Epithelial cell of prostate (primary cell): ENCODE measurements at regions not wholly inside any gene's neighbourhood (a gene's known extent, or its start where the extent isn't known, plus 50 kb on each side); places are given as distances from the start of the nearest gene placed in this dataset.

Source experiments
- DNase-seq: peaks from one replicate; pipeline ENCODE4 v3.0.0-alpha.2; 2011; ENCODE audit warnings: low read depth, low spot score
- H3K27ac ChIP-seq: fragments of 450-650 bp; 2 replicates; pipeline ENCODE4 v1.5.1; 2017; ENCODE audit warnings: mild to moderate bottlenecking

DNA sequence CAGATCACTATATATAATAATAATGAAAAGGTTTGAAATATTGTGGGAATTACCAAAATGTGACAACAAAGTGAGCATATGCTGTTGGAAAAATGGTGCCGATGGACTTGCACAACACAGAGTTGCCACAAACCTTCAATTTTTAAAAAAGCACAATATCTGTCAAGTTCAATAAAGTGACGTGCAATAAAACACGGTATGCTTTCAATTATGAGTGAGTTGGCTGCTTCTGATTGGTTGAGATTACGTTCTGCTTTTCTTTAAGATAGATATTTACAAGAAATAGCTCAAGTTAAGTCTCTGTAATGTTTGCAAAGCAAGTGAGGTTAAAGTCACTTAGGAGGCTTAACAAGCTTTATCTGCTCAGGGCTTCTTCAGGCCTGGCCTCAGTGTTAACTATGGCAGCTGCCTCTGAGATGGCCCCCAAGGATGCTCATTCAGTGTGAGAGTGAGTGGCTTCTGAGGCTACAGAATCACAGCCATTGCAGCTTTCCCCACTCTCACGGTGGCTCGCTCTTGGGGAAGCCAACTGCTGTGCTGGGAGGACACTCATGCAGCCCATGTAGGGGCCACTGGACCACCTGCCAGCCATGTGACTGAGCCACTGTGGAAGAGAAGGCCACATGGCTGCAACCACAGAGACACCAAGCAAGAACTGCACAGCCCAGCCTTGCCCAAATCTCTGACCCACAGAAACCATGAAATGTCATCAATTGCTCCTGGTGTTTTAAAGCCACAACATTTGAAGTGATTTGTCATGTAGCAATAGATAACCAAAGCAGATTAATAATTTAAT is 78.3 kb upstream of the TMEM72 start:
- H3K27ac ChIP-seq: no peak overlapping the region
- DNase-seq: no peak

DNA sequence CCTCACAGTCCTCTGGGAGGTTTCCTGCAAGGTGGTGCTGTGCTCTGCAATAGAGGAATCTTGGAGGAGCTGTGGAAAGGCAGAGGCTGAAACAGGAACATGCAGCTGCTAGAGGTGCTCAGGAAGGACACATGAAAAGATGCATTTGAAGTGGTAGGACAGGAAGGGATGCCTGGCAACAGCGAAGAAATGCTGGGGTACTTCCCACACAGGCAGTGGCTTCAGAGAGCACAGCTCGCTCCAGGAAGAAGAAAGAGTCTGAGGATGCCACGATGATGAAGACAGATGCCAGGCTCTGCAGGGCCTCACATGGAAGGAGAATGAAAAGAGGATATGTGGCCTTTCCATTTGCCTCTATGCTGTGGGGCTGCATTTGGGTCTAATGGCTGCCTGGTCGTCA is 77.0 kb upstream of the TMEM72 start:
- DNase-seq: no peak
- H3K27ac ChIP-seq: no peak overlapping the region

GRCh38 chr10:44835300-44835699 is 75.8 kb upstream of the TMEM72 start:
- no peak for DNase-seq
- no peak overlapping the region for H3K27ac ChIP-seq

- H3K27ac ChIP-seq: no peak overlapping the region
- DNase-seq: no peak
These were observed 67.7 kb upstream of the TMEM72 start for GRCh38 chr10:44843484-44843883.

GRCh38 chr10:44845361-44846175 is 65.6 kb upstream of the TMEM72 start:
- DNase-seq: no peak
- H3K27ac ChIP-seq: no peak overlapping the region

GRCh38 chr10:44847110-44847509 is 64.0 kb upstream of the TMEM72 start:
- no peak for DNase-seq
- no peak overlapping the region for H3K27ac ChIP-seq

DNA sequence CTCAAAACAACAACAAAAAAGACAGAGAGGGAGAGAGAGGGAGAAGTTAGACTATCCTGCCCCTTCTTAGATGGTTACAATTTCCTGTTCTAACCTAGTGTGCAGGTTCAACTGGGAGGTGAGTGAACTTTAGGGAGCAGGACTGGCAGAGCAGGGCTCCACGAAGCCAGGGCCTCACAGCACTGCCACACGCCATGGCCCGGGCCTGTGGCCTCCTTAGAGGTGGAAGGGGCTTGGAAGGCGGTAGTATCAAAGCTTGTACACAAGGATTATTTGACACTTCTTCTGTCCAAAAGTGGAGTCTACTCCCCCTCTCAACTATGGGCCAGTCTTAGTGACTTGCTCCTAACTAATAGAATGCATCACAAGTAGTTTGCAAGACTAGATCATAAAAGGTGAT is 62.9 kb upstream of the TMEM72 start:
- H3K27ac ChIP-seq: no peak overlapping the region
- DNase-seq: no peak

DNA sequence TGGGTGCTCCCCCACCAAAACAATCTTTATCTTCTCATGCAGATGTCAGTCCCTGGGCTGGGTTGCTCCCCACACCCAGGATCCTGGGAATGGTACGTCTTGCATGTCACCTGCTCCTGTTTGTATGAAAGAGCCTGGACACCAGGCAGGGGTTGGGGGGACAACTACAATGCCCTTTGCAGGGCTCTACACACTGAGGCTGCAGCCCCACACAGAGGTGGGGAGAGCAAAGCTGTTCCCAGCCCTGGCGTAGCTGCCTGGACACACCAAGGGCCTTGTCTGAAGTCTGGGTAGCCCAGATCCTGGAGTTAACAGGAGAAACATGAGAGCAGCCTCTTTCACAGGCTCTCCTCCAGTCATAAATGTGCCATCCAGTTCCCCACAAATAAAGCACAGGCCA is 61.2 kb upstream of the TMEM72 start:
- H3K27ac ChIP-seq: no peak overlapping the region
- no peak for DNase-seq

GRCh38 chr10:44850356-44850934 is 60.7 kb upstream of the TMEM72 start:
- no peak overlapping the region for H3K27ac ChIP-seq
- no peak for DNase-seq

- no peak for DNase-seq
These were observed 59.7 kb upstream of the TMEM72 start for GRCh38 chr10:44851413-44851812.

GRCh38 chr10:44851881-44852280 is 59.3 kb upstream of the TMEM72 start:
- H3K27ac ChIP-seq: no peak overlapping the region
- DNase-seq: no peak

More at GRCh38 chr10:44851413-44851812, 59.7 kb upstream of the TMEM72 start:
- H3K27ac ChIP-seq: no peak overlapping the region

DNA sequence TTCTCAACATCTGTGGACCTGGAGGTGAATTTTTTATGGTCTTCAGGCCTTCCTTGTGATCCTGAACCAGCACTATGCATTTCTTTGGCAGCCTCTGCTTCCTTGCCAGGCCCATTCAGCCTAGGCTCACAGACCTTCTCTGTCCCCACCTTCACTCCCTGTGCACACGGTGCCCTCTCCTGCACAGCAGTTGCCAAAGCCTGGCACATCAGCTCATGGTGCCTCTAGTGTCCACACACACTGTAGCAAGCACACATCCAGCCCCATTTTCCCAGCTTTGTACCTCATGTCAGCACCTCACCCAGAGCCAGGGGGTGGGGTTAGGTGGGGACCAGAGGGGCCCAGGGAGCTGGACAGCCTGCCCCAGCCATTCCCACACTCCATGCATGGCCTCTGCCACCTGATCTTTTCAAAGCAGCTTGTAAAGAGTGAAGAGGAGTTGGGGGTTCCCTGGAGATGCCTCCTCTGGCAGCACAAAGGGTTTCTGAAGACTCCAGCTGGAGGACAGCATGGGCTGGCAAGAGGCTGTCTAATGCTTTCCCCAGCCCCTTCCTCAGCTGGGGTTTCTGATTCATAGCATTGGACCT is 57.9 kb upstream of the TMEM72 start:
- DNase-seq: no peak

GRCh38 chr10:44853796-44854195 is 57.3 kb upstream of the TMEM72 start:
- H3K27ac ChIP-seq: no peak overlapping the region
- DNase-seq: no peak

More for the DNA sequence above, 57.9 kb upstream of the TMEM72 start:
- no peak overlapping the region for H3K27ac ChIP-seq

DNA sequence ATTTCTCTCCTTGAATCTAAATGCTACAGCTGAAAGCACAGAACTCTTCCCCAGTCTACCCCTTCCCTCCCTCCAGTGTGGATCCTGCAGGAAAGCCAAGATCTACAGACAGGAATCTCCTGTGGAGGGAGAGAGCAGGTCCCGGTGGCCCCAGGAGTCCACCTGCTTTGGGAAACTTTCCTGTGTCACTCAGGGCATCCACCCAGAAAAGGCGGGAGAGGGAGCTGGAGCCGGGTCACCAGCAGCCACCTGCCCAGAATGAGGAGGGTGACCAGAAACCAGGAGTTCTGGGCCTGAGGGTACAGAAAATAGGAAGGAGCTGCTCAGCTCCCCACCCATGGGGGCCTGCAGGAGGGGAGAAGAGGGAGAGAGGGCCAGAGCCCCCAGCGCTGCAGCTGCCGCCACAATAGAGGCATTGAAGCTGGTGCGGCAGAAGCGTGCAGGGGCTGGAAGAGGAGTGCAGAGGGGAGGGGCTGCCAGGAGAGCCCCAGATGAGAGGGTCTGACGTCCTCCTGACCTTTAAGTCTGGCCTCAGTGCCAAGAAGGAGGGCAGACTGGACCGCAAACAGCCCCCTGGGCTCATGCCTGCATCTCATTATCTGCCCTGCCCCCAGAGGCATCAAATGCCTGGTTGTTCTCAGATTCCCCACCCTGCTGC is 56.3 kb upstream of the TMEM72 start:
- DNase-seq: no peak
- no peak overlapping the region for H3K27ac ChIP-seq

DNA sequence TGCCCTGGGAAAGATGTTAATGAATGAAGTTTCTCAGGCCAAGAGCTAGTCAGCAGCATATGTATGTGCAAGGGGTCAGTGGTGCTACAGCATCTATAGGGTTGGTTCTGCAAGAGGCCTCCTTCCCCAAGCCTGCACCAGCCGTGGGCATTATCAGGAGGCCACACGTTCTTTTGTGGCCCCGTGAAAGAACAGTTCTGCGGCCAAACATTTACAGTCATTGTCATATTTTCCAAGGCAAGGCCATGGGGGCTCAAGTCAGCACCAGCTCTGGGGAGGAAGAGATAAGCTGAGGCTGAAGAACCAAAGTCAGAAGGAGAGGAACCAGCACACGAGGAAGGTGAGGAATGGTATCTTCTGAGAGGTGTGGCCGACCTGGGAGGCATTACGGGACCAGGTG is 54.4 kb upstream of the TMEM72 start:
- no peak for DNase-seq
- no peak overlapping the region for H3K27ac ChIP-seq

DNA sequence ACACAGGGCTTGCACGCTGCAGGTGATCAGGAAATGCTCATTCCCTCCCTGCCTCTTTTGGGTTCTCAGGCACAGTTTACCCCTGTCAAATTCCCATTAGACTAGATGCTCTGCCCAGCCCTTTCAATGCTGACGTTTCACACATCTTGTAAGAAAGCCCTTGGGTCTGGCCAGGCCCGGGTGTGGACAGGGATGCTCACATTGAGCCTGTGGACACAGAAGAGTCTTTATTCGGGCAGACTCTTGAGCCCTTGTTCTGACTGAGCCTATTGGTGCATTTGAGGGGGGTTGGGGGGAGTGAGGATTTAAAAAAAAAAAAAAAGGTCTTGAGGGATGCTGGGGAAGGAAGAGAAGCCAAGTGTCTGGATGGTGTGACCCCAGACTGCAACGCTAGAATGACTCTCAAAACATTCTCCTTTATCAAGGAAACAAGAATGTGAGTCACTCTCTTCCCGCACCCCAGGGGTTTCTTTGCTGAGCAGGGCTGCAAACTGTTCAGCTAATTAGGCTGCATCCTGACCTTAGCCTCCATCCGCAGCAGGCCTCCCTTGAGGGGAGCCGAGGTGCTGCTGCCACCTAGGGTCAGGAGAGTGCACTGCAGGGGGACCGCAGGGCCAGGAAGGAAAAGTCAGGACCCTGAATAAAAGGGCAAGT is 53.6 kb upstream of the TMEM72 start:
- no peak for DNase-seq
- no peak overlapping the region for H3K27ac ChIP-seq

DNA sequence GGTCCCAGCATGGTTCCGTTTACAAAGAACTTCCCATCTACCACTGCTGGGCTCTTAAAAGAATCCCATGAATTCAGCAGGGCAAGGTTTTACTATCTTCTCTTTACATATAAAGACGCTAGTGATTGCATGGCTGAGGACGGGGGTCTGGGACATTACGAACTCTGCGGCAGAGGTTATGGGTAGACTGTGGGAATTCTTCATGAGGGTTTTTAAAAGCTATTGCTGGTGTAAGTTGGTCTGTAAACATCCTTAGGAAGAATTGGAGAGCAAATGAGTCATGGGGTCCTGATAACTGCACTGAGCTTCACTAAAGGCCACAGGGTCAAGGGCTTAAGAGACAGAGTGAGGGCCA is 53.1 kb upstream of the TMEM72 start:
- DNase-seq: no peak
- H3K27ac ChIP-seq: no peak overlapping the region

GRCh38 chr10:44858988-44859387 is 52.1 kb upstream of the TMEM72 start:
- DNase-seq: no peak
- H3K27ac ChIP-seq: no peak overlapping the region

DNA sequence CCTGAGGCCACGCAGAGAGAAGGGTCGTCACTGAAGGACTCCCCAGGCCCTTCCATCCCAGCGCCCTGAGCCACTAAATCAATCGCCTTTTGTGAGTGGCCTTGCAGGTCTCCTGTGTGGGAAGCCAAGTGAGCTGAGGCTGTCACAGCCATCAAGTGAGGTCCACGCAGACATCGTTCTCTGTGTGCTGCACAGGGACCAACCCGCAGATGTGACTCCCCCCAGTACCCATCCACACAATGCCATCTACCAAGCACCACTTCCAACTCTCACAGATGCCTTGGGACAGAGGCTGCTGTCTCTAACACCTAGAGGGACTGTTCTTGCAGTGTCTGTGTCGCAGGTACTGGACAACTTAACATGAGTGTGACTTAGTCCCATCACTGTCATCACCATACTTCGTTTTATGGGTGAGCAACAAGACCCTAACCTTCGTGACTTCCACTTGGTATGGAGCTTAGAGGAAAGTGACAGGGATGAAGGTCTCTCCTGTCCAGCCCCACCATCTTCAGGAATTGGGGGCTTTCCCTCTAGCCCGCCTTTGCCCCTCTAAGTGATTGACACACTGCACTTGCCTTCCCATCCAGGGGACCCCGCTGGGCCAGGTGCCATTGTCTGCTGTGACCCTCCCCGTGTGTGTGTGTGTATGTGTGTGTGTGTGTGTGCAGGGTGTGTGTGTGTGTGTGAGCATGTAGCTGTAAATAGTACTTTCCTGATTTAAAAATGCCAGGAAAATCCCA is 51.4 kb upstream of the TMEM72 start:
- no peak for DNase-seq
- H3K27ac ChIP-seq: no peak overlapping the region
